ENCODE measurements at regions not wholly inside any gene's neighbourhood (a gene's known extent, or its start where the extent isn't known, plus 50 kb on each side); places are given as distances from the start of the nearest gene placed in this dataset.

DNA sequence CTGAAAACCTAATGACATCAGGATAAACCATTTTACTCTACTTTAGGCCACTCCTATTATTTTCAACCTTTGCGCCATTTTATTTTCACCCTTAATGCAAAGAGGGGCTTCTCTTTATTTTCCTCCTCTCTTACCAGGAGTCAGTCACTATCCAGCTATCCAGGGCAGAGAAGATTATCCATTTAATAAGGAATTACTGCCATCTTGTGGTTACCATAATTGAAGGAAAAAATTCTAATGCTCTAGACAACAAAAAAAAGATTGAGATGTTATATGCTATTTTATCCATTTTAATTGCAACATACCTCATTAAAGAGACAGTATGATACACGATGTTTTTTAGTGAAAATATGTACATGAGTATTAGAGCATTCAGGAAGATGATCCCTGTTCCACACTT is 514.5 kb upstream of the FAM241A start:
- no peak overlapping the region for H3K9ac ChIP-seq (ENCODE audit: low read depth in 1 of 2, low read length in 2 of 2)
- H3K27me3 ChIP-seq (ENCODE audit: control insufficient read depth in 4 of 4, insufficient read depth in 4 of 4, low read length in 3 of 4), result peaks cover 0 to 3% (median 0%) of the 10 kb centered on the region in 4 donors
- H3K36me3 ChIP-seq (ENCODE audit: control insufficient read depth in 4 of 4, insufficient read depth in 3 of 4, low read depth in 1 of 4, low read length in 3 of 4), result no peaks in the 10 kb centered on the region
- H3K4me1 ChIP-seq (ENCODE audit: control insufficient read depth in 4 of 4, insufficient read depth in 4 of 4, low read length in 3 of 4), result no peaks in the 10 kb centered on the region
- H3K9me3 ChIP-seq (ENCODE audit: control insufficient read depth in 4 of 4, low read length in 3 of 4), result no peaks in the 10 kb centered on the region
- WGBS, result 39% methylated on average over 2 of the region's 2 CpGs
- no peak overlapping the region for H3K4me3 ChIP-seq (ENCODE audit: low read depth in 1 of 3, low read length in 3 of 3)
- TF ChIP-seq, protein P1, sequence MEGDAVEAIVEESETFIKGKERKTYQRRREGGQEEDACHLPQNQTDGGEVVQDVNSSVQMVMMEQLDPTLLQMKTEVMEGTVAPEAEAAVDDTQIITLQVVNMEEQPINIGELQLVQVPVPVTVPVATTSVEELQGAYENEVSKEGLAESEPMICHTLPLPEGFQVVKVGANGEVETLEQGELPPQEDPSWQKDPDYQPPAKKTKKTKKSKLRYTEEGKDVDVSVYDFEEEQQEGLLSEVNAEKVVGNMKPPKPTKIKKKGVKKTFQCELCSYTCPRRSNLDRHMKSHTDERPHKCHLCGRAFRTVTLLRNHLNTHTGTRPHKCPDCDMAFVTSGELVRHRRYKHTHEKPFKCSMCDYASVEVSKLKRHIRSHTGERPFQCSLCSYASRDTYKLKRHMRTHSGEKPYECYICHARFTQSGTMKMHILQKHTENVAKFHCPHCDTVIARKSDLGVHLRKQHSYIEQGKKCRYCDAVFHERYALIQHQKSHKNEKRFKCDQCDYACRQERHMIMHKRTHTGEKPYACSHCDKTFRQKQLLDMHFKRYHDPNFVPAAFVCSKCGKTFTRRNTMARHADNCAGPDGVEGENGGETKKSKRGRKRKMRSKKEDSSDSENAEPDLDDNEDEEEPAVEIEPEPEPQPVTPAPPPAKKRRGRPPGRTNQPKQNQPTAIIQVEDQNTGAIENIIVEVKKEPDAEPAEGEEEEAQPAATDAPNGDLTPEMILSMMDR (IDR thresholded peaks at IDR 0.05; ENCODE audit: low read depth, low read length, missing input control), result peak; percentile 26
- peak; percentile 70 to 74 for TF ChIP-seq RAD21 (IDR thresholded peaks at IDR 0.05)
- no peak for TF ChIP-seq FOXA1 (IDR thresholded peaks at IDR 0.05)
- no peak overlapping the region for H3K27ac ChIP-seq (ENCODE audit: low read depth in 1 of 2, low read length in 2 of 2)
- DNase-seq (ENCODE audit: low spot score), result no peak

GRCh38 chr4:111631215-111631999 is 513.8 kb upstream of the FAM241A start:
- no peak for DNase-seq (ENCODE audit: low spot score)
- Histone ChIP-seq H3K36me3 (ENCODE audit: control insufficient read depth in 4 of 4, insufficient read depth in 3 of 4, low read depth in 1 of 4, low read length in 3 of 4) (no peaks in the 10 kb centered on the region), H3K27me3 (ENCODE audit: control insufficient read depth in 4 of 4, insufficient read depth in 4 of 4, low read length in 3 of 4) (peaks cover 0 to 3% (median 0%) of the 10 kb centered on the region in 4 donors), H3K4me3 (ENCODE audit: low read depth in 1 of 3, low read length in 3 of 3) (no peak overlapping the region), H3K27ac (ENCODE audit: low read depth in 1 of 2, low read length in 2 of 2) (no peak overlapping the region), H3K9ac (ENCODE audit: low read depth in 1 of 2, low read length in 2 of 2) (no peak overlapping the region), H3K4me1 (ENCODE audit: control insufficient read depth in 4 of 4, insufficient read depth in 4 of 4, low read length in 3 of 4) (no peaks in the 10 kb centered on the region), H3K9me3 (ENCODE audit: control insufficient read depth in 4 of 4, low read length in 3 of 4) (no peaks in the 10 kb centered on the region)
- 57% methylated on average over 2 of the region's 2 CpGs for WGBS
- peak in 1 of 2 donors; percentile 61 for TF ChIP-seq RAD21 (IDR thresholded peaks at IDR 0.05)
- TF ChIP-seq, protein P2, sequence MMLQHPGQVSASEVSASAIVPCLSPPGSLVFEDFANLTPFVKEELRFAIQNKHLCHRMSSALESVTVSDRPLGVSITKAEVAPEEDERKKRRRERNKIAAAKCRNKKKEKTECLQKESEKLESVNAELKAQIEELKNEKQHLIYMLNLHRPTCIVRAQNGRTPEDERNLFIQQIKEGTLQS (IDR thresholded peaks at IDR 0.05), result no peak
- no peak for TF ChIP-seq HNF4G (IDR thresholded peaks at IDR 0.05)
- TF ChIP-seq SP1 (IDR thresholded peaks at IDR 0.05), result no peak
- no peak for TF ChIP-seq GABPA (IDR thresholded peaks at IDR 0.05 in 1 of 2, conservative IDR thresholded peaks at IDR 0.05 in 1 of 2)
- peak in 1 of 2 donors; percentile 8 for TF ChIP-seq HNF4A (conservative IDR thresholded peaks at IDR 0.05)
- TF ChIP-seq, protein P1 (IDR thresholded peaks at IDR 0.05; ENCODE audit: low read depth, low read length, missing input control), result peak; percentile 25

DNA sequence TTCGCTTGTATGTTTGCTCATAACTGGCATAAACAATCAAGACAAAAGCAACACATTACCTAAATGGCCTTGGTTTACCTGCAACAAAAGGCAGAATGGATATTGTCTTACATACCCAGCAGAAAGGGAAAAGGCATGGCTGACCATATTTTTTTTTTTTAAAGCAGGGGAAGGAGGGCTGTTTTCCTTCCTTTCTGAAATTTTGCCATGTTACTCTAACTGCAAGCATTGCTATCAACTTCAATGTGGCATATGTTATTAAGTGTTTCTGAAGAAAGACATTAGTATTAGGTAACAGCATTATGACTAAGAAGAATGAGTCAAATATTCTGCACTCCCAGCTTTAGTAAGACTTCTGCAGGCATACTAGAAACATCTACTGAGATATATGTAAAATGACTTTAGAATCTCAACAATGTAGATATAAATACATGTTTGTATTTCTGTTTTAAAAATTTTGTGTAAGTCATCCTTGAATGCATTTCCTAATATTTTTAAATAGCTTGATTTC is 512.6 kb upstream of the FAM241A start:
- DNase-seq (ENCODE audit: low spot score), result no peak
- Histone ChIP-seq H3K4me3 (ENCODE audit: low read depth in 1 of 3, low read length in 3 of 3) (no peak overlapping the region), H3K9ac (ENCODE audit: low read depth in 1 of 2, low read length in 2 of 2) (no peak overlapping the region), H3K4me1 (ENCODE audit: control insufficient read depth in 4 of 4, insufficient read depth in 4 of 4, low read length in 3 of 4) (no peaks in the 10 kb centered on the region), H3K36me3 (ENCODE audit: control insufficient read depth in 4 of 4, insufficient read depth in 3 of 4, low read depth in 1 of 4, low read length in 3 of 4) (no peaks in the 10 kb centered on the region), H3K27me3 (ENCODE audit: control insufficient read depth in 4 of 4, insufficient read depth in 4 of 4, low read length in 3 of 4) (peaks cover 0 to 3% (median 0%) of the 10 kb centered on the region in 4 donors), H3K27ac (ENCODE audit: low read depth in 1 of 2, low read length in 2 of 2) (no peak overlapping the region), H3K9me3 (ENCODE audit: control insufficient read depth in 4 of 4, low read length in 3 of 4) (no peaks in the 10 kb centered on the region)
- WGBS, result 92% methylated on average over 1 of the region's 1 CpG
- TF ChIP-seq RXRA (IDR thresholded peaks at IDR 0.05), result no peak
- no peak for TF ChIP-seq FOXA2 (IDR thresholded peaks at IDR 0.05)
- TF ChIP-seq ZBTB33 (IDR thresholded peaks at IDR 0.05), result no peak
- TF ChIP-seq, protein P1 (IDR thresholded peaks at IDR 0.05; ENCODE audit: low read depth, low read length, missing input control), result no peak
- no peak for TF ChIP-seq EGR1 (IDR thresholded peaks at IDR 0.05; ENCODE audit: low read depth in 2 of 2)
- no peak for TF ChIP-seq RAD21 (IDR thresholded peaks at IDR 0.05)
- TF ChIP-seq, protein P3, sequence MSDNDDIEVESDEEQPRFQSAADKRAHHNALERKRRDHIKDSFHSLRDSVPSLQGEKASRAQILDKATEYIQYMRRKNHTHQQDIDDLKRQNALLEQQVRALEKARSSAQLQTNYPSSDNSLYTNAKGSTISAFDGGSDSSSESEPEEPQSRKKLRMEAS (IDR thresholded peaks at IDR 0.05), result no peak
- TF ChIP-seq JUND (IDR thresholded peaks at IDR 0.05), result no peak
- TF ChIP-seq SP1 (IDR thresholded peaks at IDR 0.05), result no peak
- no peak for TF ChIP-seq HNF4G (IDR thresholded peaks at IDR 0.05)
- no peak for TF ChIP-seq HNF4A (conservative IDR thresholded peaks at IDR 0.05)
- TF ChIP-seq GABPA (IDR thresholded peaks at IDR 0.05 in 1 of 2, conservative IDR thresholded peaks at IDR 0.05 in 1 of 2), result no peak
- TF ChIP-seq NR2F2 (IDR thresholded peaks at IDR 0.05), result no peak
- no peak for TF ChIP-seq TAF1 (conservative IDR thresholded peaks at IDR 0.05)

Measured in liver (tissue), 8 donors.